HEK293T (cell line): ENCODE measurements at regions not wholly inside any gene's neighbourhood (a gene's known extent, or its start where the extent isn't known, plus 50 kb on each side); places are given as distances from the start of the nearest gene placed in this dataset.

Experiments used
- FOXK2 ChIP-seq: fragments of 450-650 bp; IDR thresholded peaks from 2 replicates; pipeline ENCODE4 v1.6.1; 2016; ENCODE audit warnings: mild to moderate bottlenecking
- PKNOX1 ChIP-seq: fragments of 450-650 bp; IDR thresholded peaks from 2 replicates; pipeline ENCODE4 v1.6.1; 2016
- SUZ12 ChIP-seq: fragments of 450-650 bp; IDR thresholded peaks from 2 replicates; pipeline ENCODE4 v1.6.1; 2016; ENCODE audit warnings: mild to moderate bottlenecking

GRCh38 chr22:47653921-47654320 is 891.5 kb downstream of the TBC1D22A start:
- no peak for TF ChIP-seq PKNOX1
- TF ChIP-seq SUZ12 = no peak
- no peak for TF ChIP-seq FOXK2
